AG04450 (cell line): ENCODE measurements at regions not wholly inside any gene's neighbourhood (a gene's known extent, or its start where the extent isn't known, plus 50 kb on each side); places are given as distances from the start of the nearest gene placed in this dataset.

Experiments
- CTCF ChIA-PET: fragments of 300-600, 350-600 bp; formaldehyde crosslinking; extraction: SDS; loops from one replicate; lab custom pipeline; 2022; ENCODE audit warnings: antibody characterized with exemption, inconsistent platforms; lab: Charles Lee
- POLR2A ChIA-PET: fragments of 350-600 bp; formaldehyde crosslinking; extraction: SDS; loops from one replicate; lab custom pipeline; 2021; ENCODE audit warnings: antibody characterized with exemption, inconsistent platforms; lab: Yijun Ruan, JAX
- DNase-seq: peaks from one replicate; pipeline ENCODE4 v3.0.0-alpha.2; 2011; ENCODE audit warnings: low read depth, low spot score
- H3K27ac ChIP-seq: one replicate; pipeline ENCODE4 v1.5.1; 2012; ENCODE audit warnings: low read depth, low read length, control low read depth
- H3K27me3 ChIP-seq: one replicate; pipeline ENCODE4 v1.6.0; 2012; ENCODE audit warnings: low read length; ENCODE audit not compliant: control insufficient read depth, insufficient read depth
- H3K4me3 ChIP-seq: 2 replicates; pipeline ENCODE4 v1.5.1; 2011; ENCODE audit warnings: mild to moderate bottlenecking, low read depth, low read length, control low read depth
- H3K9me3 ChIP-seq: 2 replicates; pipeline ENCODE4 v1.5.1; 2012; ENCODE audit warnings: low read length; ENCODE audit not compliant: control insufficient read depth, insufficient read depth
- CTCF ChIP-seq: IDR thresholded peaks from 2 replicates; pipeline ENCODE4 v1.5.1; 2011; ENCODE audit warnings: low read depth, low read length, control low read depth, inconsistent platforms

GRCh38 chr1:208748387-208749165 lies 504.4 kb upstream of the PLXNA2 start:
- no peak overlapping the region for H3K27ac ChIP-seq
- ChIA-PET POLR2A (no interaction called here), CTCF (no interaction called here)
- no peaks in the 10 kb centered on the region for H3K27me3 ChIP-seq
- no peaks in the 10 kb centered on the region; the same call in 1 of the 2 replicates for H3K9me3 ChIP-seq
- no peak for DNase-seq
- no peak for TF ChIP-seq CTCF
- H3K4me3 ChIP-seq = no peak overlapping the region

GRCh38 chr1:208756339-208756981 lies 512.3 kb upstream of the PLXNA2 start:
- H3K9me3 ChIP-seq = no peaks in the 10 kb centered on the region
- no peaks in the 10 kb centered on the region for H3K27me3 ChIP-seq
- no peak overlapping the region for H3K4me3 ChIP-seq
- no peak overlapping the region for H3K27ac ChIP-seq
- DNase-seq = no peak
- ChIA-PET POLR2A (no interaction called here), CTCF (no interaction called here)
- no peak for TF ChIP-seq CTCF

- DNase-seq = no peak
- no peak for TF ChIP-seq CTCF
- CTCF ChIA-PET = no interaction called here
- Histone ChIP-seq H3K4me3 (no peak overlapping the region), H3K27ac (no peak overlapping the region), H3K27me3 (no peaks in the 10 kb centered on the region), H3K9me3 (no peaks in the 10 kb centered on the region)
- POLR2A ChIA-PET = no interaction called here
Measured at GRCh38 chr1:208757846-208758245, 513.7 kb upstream of the PLXNA2 start.

GRCh38 chr1:208759255-208759654 lies 515.1 kb upstream of the PLXNA2 start:
- Histone ChIP-seq H3K9me3 (no peaks in the 10 kb centered on the region), H3K27ac (no peak overlapping the region)

More at GRCh38 chr1:208759255-208759654, 515.1 kb upstream of the PLXNA2 start:
- H3K27me3 ChIP-seq = no peaks in the 10 kb centered on the region
- DNase-seq = no peak
- H3K4me3 ChIP-seq = no peak overlapping the region
- ChIA-PET CTCF (no interaction called here), POLR2A (no interaction called here)
- TF ChIP-seq CTCF = no peak
